ENCODE measurements at regions not wholly inside any gene's neighbourhood (a gene's known extent, or its start where the extent isn't known, plus 50 kb on each side); places are given as distances from the start of the nearest gene placed in this dataset.

DNA sequence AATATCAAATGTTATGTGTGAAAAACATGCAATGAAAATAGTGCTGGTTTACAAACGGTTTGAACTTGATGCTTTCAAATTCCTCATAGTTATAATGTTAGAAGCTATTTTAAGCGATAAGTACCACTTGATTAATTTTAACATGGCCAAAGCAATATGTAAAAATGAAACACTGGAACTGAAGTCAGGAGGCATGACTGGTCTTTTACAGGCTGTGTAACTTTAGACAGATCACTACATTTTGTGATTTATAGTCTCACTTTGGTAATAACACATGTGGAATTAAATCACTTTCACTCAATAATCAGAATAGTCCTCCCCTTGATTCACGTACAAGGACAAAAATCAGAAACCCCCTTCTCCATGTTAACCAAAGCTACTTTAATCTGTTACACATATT, 482.7 kb upstream of the NECTIN3 start:
- H3K27me3 ChIP-seq (ENCODE audit: low read depth): no peaks in the 10 kb centered on the region
- peaks cover 18% of the 10 kb centered on the region for H3K9me3 ChIP-seq (replicated peaks)
- H3K4me1 ChIP-seq: no peaks in the 10 kb centered on the region
- TF ChIP-seq, protein P1, sequence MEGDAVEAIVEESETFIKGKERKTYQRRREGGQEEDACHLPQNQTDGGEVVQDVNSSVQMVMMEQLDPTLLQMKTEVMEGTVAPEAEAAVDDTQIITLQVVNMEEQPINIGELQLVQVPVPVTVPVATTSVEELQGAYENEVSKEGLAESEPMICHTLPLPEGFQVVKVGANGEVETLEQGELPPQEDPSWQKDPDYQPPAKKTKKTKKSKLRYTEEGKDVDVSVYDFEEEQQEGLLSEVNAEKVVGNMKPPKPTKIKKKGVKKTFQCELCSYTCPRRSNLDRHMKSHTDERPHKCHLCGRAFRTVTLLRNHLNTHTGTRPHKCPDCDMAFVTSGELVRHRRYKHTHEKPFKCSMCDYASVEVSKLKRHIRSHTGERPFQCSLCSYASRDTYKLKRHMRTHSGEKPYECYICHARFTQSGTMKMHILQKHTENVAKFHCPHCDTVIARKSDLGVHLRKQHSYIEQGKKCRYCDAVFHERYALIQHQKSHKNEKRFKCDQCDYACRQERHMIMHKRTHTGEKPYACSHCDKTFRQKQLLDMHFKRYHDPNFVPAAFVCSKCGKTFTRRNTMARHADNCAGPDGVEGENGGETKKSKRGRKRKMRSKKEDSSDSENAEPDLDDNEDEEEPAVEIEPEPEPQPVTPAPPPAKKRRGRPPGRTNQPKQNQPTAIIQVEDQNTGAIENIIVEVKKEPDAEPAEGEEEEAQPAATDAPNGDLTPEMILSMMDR (IDR thresholded peaks at IDR 0.05; ENCODE audit: borderline replicate concordance): no peak
- H3K4me3 ChIP-seq: no peak overlapping the region
- no peaks in the 10 kb centered on the region for H3K36me3 ChIP-seq
- no peak overlapping the region for H3K27ac ChIP-seq (replicated peaks)
- DNase-seq: no peak
- intact Hi-C loops (cut with micrococcal nuclease): no loop called here

DNA sequence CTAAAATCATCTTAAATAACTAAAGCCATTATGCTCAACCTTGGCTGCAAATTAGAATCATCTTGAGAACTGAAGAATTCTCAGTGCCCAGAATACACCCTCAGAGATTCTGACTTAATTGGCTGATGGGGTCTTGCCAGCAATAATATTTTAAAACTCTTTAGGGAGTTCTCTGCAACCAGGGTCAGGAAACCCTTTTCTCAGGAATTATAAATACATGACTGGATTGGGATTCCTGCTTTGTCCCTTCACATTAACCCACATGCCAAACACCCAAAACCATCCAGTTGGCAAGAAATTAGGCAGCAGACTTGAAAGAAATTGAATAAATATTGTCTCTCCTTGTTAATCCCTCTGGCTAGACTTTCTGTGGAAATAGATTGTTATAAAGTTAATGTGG, 482.3 kb upstream of the NECTIN3 start:
- no peaks in the 10 kb centered on the region for H3K27me3 ChIP-seq (ENCODE audit: low read depth)
- H3K4me1 ChIP-seq: no peaks in the 10 kb centered on the region
- no peak overlapping the region for H3K27ac ChIP-seq (replicated peaks)
- intact Hi-C loops (cut with micrococcal nuclease): no loop called here
- no peaks in the 10 kb centered on the region for H3K36me3 ChIP-seq
- no peak overlapping the region for H3K4me3 ChIP-seq
- DNase-seq: no peak
- peaks cover 18% of the 10 kb centered on the region for H3K9me3 ChIP-seq (replicated peaks)
- TF ChIP-seq, protein P1 (IDR thresholded peaks at IDR 0.05; ENCODE audit: borderline replicate concordance): no peak

DNA sequence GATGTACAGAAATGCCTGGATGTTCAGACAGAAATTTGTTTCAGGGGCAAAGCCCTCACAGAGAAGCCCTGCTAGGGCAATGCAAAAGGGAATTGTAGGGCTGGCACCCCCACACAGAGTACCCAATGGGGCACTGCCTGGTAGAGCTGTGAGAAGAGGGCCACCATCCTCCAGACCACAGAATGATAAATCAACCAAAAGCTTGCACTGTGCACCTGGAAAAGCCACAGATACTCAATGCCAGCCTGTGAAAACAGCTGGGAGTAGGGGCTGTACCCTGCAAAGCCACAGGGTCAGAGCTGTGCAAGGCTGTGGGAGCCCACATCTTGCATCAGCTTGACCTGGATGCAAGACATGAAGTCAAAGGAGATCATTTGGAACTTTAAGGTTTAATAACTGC, 477.9 kb upstream of the NECTIN3 start:
- Histone ChIP-seq H3K27me3 (ENCODE audit: low read depth) (no peaks in the 10 kb centered on the region), H3K4me1 (no peaks in the 10 kb centered on the region), H3K27ac (replicated peaks) (no peak overlapping the region), H3K36me3 (no peaks in the 10 kb centered on the region), H3K9me3 (replicated peaks) (peaks cover 36% of the 10 kb centered on the region), H3K4me3 (no peak overlapping the region)
- intact Hi-C loops (cut with micrococcal nuclease): no loop called here
- TF ChIP-seq, protein P1 (IDR thresholded peaks at IDR 0.05; ENCODE audit: borderline replicate concordance): no peak
- DNase-seq: no peak

DNA sequence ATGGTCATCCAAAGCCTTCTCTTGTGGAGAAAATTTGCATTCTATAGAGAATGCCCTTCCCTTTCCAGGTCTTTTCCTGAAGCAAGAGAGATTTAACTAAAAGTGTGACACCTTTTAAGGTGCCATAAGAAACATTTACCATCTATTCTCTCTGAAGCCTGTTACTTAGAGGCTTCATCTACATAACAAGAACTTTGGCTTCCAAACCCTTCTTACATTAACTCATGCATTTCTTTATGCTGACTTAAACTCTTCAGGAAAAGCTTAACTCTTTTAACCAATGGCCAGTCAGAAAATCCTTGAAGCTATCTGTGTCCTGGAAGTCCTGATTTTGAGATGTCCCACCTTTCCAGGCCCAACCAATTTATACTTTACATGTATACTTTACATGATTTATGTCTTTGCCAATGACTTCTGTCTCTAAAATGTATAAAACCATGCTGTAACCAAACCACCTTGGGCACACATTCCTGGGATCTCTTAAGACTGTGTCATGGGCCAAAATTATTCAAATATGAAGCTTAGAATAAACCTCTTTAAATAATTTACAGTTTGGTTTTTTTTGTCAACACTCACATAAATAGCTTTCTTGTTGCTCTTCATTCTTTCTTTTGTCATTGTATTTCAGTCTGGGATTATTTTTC, 472.6 kb upstream of the NECTIN3 start:
- H3K4me1 ChIP-seq: no peaks in the 10 kb centered on the region
- no peak overlapping the region for H3K27ac ChIP-seq (replicated peaks)
- peaks cover 18% of the 10 kb centered on the region for H3K9me3 ChIP-seq (replicated peaks)
- H3K27me3 ChIP-seq (ENCODE audit: low read depth): no peaks in the 10 kb centered on the region
- no peak overlapping the region for H3K4me3 ChIP-seq
- intact Hi-C loops (cut with micrococcal nuclease): no loop called here
- no peaks in the 10 kb centered on the region for H3K36me3 ChIP-seq
- DNase-seq: no peak
- TF ChIP-seq, protein P1 (IDR thresholded peaks at IDR 0.05; ENCODE audit: borderline replicate concordance): no peak

DNA sequence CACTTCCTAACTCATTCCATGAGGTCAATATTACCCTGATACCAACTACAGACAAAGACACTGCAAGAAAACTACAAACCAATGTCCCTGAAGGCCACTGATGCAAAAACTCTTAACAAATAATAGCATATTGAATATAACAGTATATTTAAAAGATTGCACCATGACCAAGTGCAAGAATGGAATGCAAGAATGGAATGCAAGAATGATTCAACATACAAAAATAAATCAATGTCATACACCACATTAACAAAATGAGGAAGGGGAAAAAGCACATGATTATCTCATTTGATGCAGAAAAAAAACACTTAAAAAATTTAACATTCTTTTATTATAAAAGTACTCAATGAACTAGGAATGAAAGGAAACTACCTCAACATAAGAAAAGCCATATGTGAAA, 463.1 kb upstream of the NECTIN3 start:
- H3K36me3 ChIP-seq: no peaks in the 10 kb centered on the region
- intact Hi-C loops (cut with micrococcal nuclease): no loop called here
- TF ChIP-seq, protein P1 (IDR thresholded peaks at IDR 0.05; ENCODE audit: borderline replicate concordance): no peak
- no peaks in the 10 kb centered on the region for H3K27me3 ChIP-seq (ENCODE audit: low read depth)
- DNase-seq: no peak
- no peaks in the 10 kb centered on the region for H3K9me3 ChIP-seq (replicated peaks)
- H3K27ac ChIP-seq (replicated peaks): no peak overlapping the region
- no peak overlapping the region for H3K4me3 ChIP-seq
- no peaks in the 10 kb centered on the region for H3K4me1 ChIP-seq
